Vagina (tissue), 2 donors: ENCODE measurements at regions not wholly inside any gene's neighbourhood (a gene's known extent, or its start where the extent isn't known, plus 50 kb on each side); places are given as distances from the start of the nearest gene placed in this dataset.
A peak's percentile ranks its signal among the peaks of the same experiment; 100 is the strongest.

Source experiments
- DNase-seq, 2 donors: peaks; one replicate each; pipeline ENCODE4 v3.0.0-alpha.2; 2017; ENCODE audit errors: extremely low spot score in 2 of 2
- H3K27ac ChIP-seq: fragments of 200-600 bp; sonication (generic); one replicate; pipeline ENCODE4 v1.5.1; 2019
- H3K27me3 ChIP-seq: fragments of 200-600 bp; sonication (generic); one replicate; pipeline ENCODE4 v1.5.1; 2019
- H3K36me3 ChIP-seq, 2 donors: fragments of 200-600 bp; sonication (generic); one replicate each; pipeline ENCODE4 v1.5.1; 2017 to 2019
- H3K4me1 ChIP-seq: fragments of 200-600 bp; sonication (generic); one replicate; pipeline ENCODE4 v1.5.1; 2019
- H3K4me3 ChIP-seq, 2 donors: fragments of 200-600 bp; sonication (generic); 1 replicate in 1 of 2; 2 replicates in 1 of 2; pipeline ENCODE4 v1.5.1; 2016 to 2019
- H3K9me3 ChIP-seq: fragments of 200-600 bp; sonication (generic); one replicate; pipeline ENCODE4 v1.5.1; 2019
- POLR2A ChIP-seq, 2 donors: fragments of 450-650 bp; IDR thresholded peaks; one replicate each; pipeline ENCODE4 v1.6.1; 2017; ENCODE audit warnings: antibody characterized with exemption in 2 of 2, mild to moderate bottlenecking in 2 of 2, moderate library complexity in 2 of 2
- POLR2AphosphoS5 ChIP-seq, 2 donors: sonication (generic); formaldehyde crosslinking; IDR thresholded peaks; one replicate each; pipeline ENCODE4 v1.9.0; 2017; ENCODE audit warnings: antibody characterized with exemption in 2 of 2, mild to moderate bottlenecking in 2 of 2, low read depth in 1 of 2; ENCODE audit not compliant: insufficient read depth in 1 of 2
- intact Hi-C: fragments of 100-400 bp; cut with DNase I; formaldehyde crosslinking; loops from one replicate; pipeline ENCODE4 v1.15.1; 2023
- TF ChIP-seq, protein P1 (sequence below), 3 experiments: fragments of 450-650 bp in 2 of 3; fragments of 200-600 bp in 1 of 3; sonication (generic) in 1 of 3; IDR thresholded peaks; one replicate each; pipeline ENCODE4 v1.5.1; 2017 to 2019; ENCODE audit warnings: antibody characterized with exemption in 3 of 3, mild to moderate bottlenecking in 2 of 3, moderate library complexity in 2 of 3

DNA sequence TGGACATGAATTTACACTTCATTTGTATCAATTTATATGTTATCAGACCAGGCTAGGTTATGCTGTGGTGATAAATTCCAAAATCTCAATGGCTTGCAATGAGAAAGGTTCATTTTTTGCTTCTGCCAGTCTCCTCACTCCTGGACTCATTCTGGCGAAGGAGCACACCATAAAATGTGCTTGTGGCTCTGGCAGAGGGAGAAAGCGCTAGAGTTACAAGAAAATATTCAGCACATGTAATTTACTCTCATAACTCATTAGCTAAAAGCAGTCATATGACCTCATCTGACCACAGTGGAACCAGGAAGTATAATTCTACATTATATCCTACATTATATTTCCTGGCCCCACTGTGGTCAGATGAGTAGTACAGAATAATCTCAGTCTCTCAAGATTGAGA is 193.8 kb downstream of the BCHE start:
- intact Hi-C loops: no loop called here
- H3K27me3 ChIP-seq: no peaks in the 10 kb centered on the region
- no peak overlapping the region for H3K27ac ChIP-seq
- no peak for DNase-seq
- no peaks in the 10 kb centered on the region for H3K9me3 ChIP-seq
- peaks cover 5% of the 10 kb centered on the region for H3K4me1 ChIP-seq
- no peak for TF ChIP-seq POLR2AphosphoS5 (IDR thresholded peaks at IDR 0.05; ENCODE audit: insufficient read depth in 1 of 2, low read depth in 1 of 2)
- TF ChIP-seq, protein P1, sequence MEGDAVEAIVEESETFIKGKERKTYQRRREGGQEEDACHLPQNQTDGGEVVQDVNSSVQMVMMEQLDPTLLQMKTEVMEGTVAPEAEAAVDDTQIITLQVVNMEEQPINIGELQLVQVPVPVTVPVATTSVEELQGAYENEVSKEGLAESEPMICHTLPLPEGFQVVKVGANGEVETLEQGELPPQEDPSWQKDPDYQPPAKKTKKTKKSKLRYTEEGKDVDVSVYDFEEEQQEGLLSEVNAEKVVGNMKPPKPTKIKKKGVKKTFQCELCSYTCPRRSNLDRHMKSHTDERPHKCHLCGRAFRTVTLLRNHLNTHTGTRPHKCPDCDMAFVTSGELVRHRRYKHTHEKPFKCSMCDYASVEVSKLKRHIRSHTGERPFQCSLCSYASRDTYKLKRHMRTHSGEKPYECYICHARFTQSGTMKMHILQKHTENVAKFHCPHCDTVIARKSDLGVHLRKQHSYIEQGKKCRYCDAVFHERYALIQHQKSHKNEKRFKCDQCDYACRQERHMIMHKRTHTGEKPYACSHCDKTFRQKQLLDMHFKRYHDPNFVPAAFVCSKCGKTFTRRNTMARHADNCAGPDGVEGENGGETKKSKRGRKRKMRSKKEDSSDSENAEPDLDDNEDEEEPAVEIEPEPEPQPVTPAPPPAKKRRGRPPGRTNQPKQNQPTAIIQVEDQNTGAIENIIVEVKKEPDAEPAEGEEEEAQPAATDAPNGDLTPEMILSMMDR (IDR thresholded peaks at IDR 0.05): no peak
- TF ChIP-seq POLR2A (IDR thresholded peaks at IDR 0.05): no peak
- H3K4me3 ChIP-seq: no peak overlapping the region
- no peaks in the 10 kb centered on the region for H3K36me3 ChIP-seq

DNA sequence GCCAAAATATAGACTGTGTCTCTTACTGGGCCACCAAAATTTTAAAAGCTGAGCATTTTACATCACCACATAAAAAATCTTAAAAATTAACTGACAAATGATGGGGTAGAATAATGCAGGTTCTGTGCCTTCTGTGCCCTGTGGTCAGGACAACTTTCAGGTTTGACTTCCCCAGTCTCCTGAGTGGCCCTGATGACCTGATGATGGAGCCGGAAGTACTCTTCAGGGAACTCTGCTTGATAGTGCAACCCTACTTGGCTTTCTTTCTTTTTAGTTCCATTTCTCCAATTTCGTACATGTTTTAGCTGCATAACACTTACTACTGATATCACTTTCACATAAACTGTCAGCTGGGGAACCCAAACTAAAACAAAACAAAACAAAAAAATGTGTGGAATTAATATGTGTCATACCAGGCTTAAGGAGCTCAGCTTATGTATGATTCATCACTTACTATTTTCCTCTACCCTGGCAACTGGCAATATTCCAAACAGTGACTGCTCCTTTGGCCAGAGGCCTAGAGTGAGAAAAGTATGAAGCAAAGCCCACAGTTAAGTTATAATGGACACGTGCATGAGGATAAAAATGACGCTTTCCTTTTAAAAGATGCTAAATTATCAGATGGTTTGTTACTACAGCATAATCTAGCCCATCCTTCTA is 194.3 kb downstream of the BCHE start:
- peak in 1 of 2 donors; percentile 61 for TF ChIP-seq POLR2AphosphoS5 (IDR thresholded peaks at IDR 0.05; ENCODE audit: insufficient read depth in 1 of 2, low read depth in 1 of 2)
- no peak for TF ChIP-seq POLR2A (IDR thresholded peaks at IDR 0.05)
- TF ChIP-seq, protein P1 (IDR thresholded peaks at IDR 0.05): no peak
- Histone ChIP-seq H3K4me3 (no peak overlapping the region), H3K27me3 (no peaks in the 10 kb centered on the region), H3K36me3 (no peaks in the 10 kb centered on the region), H3K27ac (no peak overlapping the region), H3K9me3 (no peaks in the 10 kb centered on the region), H3K4me1 (peaks cover 5% of the 10 kb centered on the region)
- intact Hi-C loops: no loop called here
- DNase-seq: no peak

DNA sequence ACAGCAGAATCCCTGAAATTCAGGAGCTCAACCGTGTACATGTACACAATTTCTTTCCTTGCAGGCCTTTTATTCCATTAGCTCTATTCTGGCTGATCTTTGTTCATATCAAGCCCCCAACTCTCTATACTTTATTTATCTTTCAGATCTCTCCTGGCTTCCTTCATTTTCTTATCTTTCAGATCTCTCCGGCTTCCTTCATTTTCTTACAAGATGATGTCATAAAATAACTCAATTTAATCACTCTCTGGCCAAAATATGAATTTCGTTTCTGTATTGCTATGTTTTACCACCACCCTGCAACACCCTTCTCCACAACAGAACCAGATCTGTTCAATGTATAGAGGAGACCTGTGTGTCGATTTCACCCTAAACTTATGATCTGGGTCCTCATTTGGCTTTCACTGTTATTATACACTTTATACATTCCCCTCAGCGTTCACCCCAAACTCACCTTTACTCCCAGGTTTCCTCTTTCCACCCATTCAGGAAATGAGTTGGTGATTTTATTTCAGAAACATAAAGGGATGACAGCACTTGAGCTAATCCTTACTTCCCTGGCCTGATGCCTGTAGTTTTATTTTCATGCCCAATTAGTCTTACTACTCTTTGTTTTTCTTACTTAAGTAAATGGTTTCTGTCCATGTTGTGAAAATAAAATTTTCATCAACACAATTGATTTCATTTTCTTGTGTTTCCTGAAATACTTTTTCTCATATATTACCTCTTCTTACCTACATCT is 195.5 kb downstream of the BCHE start:
- no peak overlapping the region for H3K27ac ChIP-seq
- no peaks in the 10 kb centered on the region for H3K36me3 ChIP-seq
- no peaks in the 10 kb centered on the region for H3K27me3 ChIP-seq
- intact Hi-C loops: no loop called here
- TF ChIP-seq POLR2A (IDR thresholded peaks at IDR 0.05) (no peak), POLR2AphosphoS5 (IDR thresholded peaks at IDR 0.05; ENCODE audit: insufficient read depth in 1 of 2, low read depth in 1 of 2) (no peak)
- TF ChIP-seq, protein P1 (IDR thresholded peaks at IDR 0.05): no peak
- peaks cover 5% of the 10 kb centered on the region for H3K4me1 ChIP-seq
- no peak overlapping the region for H3K4me3 ChIP-seq
- no peak for DNase-seq
- no peaks in the 10 kb centered on the region for H3K9me3 ChIP-seq

DNA sequence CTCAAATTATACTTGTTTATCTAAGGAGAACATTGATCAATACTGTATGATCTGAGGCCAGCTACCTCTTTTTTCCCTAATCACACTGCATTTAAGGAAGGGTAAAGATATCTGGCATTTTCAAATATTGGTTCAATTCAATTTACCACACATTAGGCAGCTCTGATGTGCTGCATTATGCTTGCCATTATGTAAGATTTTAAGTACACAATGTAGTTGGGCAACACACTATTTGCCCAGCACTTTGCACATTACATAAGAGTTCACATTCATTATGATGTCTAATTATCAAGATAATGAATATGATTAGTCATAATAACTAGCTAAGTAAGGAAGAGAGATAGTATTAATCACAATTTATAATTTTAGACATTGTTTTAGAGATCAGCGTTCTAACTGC is 196.3 kb downstream of the BCHE start:
- peaks cover 5% of the 10 kb centered on the region for H3K4me1 ChIP-seq
- H3K27ac ChIP-seq: no peak overlapping the region
- no peak for DNase-seq
- intact Hi-C loops: no loop called here
- H3K36me3 ChIP-seq: no peaks in the 10 kb centered on the region
- H3K9me3 ChIP-seq: no peaks in the 10 kb centered on the region
- H3K27me3 ChIP-seq: no peaks in the 10 kb centered on the region
- H3K4me3 ChIP-seq: no peak overlapping the region
- TF ChIP-seq POLR2A (IDR thresholded peaks at IDR 0.05) (no peak), POLR2AphosphoS5 (IDR thresholded peaks at IDR 0.05; ENCODE audit: insufficient read depth in 1 of 2, low read depth in 1 of 2) (no peak)
- TF ChIP-seq, protein P1 (IDR thresholded peaks at IDR 0.05): no peak

DNA sequence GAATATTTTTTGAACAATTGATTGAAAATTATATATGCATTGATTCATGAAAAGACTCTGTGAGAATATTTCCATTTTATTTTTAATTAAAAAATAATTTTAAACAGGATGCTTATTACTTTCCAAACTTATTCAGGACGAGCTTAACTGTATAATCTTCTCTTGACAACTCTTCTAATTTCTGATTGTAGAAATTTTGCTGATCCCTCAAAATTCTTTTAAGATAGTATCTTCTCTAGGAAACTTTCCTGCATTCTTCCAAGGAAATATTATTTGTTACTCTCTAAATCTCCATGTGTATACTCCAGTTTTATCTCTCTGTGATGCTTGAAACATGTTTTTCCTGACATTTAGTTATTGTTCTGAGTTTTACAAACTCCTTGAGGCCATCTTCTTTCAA is 197.2 kb downstream of the BCHE start:
- H3K4me3 ChIP-seq: no peak overlapping the region
- intact Hi-C loops: no loop called here
- H3K9me3 ChIP-seq: no peaks in the 10 kb centered on the region
- H3K27ac ChIP-seq: no peak overlapping the region
- DNase-seq: no peak
- H3K27me3 ChIP-seq: no peaks in the 10 kb centered on the region
- peaks cover 5% of the 10 kb centered on the region for H3K4me1 ChIP-seq
- TF ChIP-seq, protein P1 (IDR thresholded peaks at IDR 0.05): no peak
- no peak for TF ChIP-seq POLR2AphosphoS5 (IDR thresholded peaks at IDR 0.05; ENCODE audit: insufficient read depth in 1 of 2, low read depth in 1 of 2)
- TF ChIP-seq POLR2A (IDR thresholded peaks at IDR 0.05): no peak
- no peaks in the 10 kb centered on the region for H3K36me3 ChIP-seq
